BE2C (cell line): ENCODE measurements at regions not wholly inside any gene's neighbourhood (a gene's known extent, or its start where the extent isn't known, plus 50 kb on each side); places are given as distances from the start of the nearest gene placed in this dataset.

Experiments
- DNase-seq: peaks from one replicate; pipeline ENCODE4 v3.0.0-alpha.2; 2020
- H3K27me3 ChIP-seq: fragments of 250-450 bp; sonication (Bioruptor Pico); 2 replicates; pipeline ENCODE4 v1.5.1; 2020; ENCODE audit warnings: mild to moderate bottlenecking
- H3K36me3 ChIP-seq: fragments of 250-450 bp; sonication (Bioruptor Pico); 2 replicates; pipeline ENCODE4 v1.5.1; 2020; ENCODE audit warnings: mild to moderate bottlenecking
- H3K4me1 ChIP-seq: fragments of 250-450 bp; sonication (Bioruptor Pico); 2 replicates; pipeline ENCODE4 v1.5.1; 2020
- H3K4me3 ChIP-seq: 2 replicates; pipeline ENCODE4 v1.5.1; 2011; ENCODE audit warnings: low read depth, low read length
- H3K9me3 ChIP-seq: fragments of 250-450 bp; sonication (Bioruptor Pico); 2 replicates; pipeline ENCODE4 v1.5.1; 2020
- TF ChIP-seq, protein P1 (sequence below): IDR thresholded peaks from 2 replicates; pipeline ENCODE4 v1.5.1; 2012; ENCODE audit warnings: mild to moderate bottlenecking, low read depth, low read length

DNA sequence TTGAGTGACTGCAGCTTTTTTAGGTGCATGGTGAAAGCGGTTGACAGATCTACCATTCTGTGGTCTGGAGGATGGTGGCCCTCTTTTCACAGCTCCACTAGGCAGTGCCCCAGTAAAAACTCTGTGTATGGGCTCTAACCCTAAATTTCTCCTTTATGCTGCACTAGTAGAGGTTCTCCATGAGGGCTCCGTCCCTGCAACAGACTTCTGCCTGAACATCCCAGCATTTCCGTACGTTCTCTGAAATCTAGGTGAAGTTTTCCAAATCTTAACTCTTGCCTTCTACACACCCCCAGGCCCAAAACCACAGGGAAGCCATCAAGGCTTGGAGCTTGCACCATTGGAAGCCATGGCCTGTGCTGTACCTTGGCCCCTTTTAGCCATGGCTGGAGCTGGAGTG is 1898.1 kb upstream of the NUDT12 start:
- Histone ChIP-seq H3K36me3 (no peaks in the 10 kb centered on the region), H3K4me3 (no peak overlapping the region), H3K27me3 (no peaks in the 10 kb centered on the region), H3K4me1 (no peaks in the 10 kb centered on the region), H3K9me3 (no peaks in the 10 kb centered on the region; the same call in 1 of the 2 replicates)
- no peak for DNase-seq
- TF ChIP-seq, protein P1, sequence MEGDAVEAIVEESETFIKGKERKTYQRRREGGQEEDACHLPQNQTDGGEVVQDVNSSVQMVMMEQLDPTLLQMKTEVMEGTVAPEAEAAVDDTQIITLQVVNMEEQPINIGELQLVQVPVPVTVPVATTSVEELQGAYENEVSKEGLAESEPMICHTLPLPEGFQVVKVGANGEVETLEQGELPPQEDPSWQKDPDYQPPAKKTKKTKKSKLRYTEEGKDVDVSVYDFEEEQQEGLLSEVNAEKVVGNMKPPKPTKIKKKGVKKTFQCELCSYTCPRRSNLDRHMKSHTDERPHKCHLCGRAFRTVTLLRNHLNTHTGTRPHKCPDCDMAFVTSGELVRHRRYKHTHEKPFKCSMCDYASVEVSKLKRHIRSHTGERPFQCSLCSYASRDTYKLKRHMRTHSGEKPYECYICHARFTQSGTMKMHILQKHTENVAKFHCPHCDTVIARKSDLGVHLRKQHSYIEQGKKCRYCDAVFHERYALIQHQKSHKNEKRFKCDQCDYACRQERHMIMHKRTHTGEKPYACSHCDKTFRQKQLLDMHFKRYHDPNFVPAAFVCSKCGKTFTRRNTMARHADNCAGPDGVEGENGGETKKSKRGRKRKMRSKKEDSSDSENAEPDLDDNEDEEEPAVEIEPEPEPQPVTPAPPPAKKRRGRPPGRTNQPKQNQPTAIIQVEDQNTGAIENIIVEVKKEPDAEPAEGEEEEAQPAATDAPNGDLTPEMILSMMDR = no peak

DNA sequence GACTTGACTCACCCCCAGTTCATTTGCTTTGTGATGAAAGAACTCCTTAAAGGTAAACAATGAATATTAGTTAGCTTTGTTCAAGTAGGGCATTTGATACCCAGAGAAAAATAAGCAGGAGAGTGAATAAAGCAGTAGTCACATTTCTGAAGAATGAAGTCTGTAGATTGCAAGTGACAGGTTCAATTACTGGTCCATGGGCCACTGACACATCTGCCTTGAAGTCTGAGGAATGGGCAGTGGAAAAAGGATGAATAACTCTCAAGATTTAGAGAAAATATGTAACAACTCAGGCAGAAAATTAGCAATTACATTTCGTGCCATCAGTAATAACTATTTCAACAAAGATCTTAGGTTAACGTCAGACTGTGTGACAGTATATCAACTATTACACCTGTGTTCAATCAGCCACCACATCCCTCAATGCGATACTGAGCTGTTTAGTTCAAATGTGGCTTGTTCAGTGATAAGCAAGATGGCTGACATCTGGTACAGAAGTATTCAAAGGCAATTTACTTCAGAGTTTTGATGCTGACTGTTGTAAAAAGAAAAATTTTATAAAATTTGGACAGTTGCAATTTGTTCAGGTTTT is 1890.7 kb upstream of the NUDT12 start:
- no peak overlapping the region for H3K4me3 ChIP-seq
- TF ChIP-seq, protein P1 = no peak
- no peaks in the 10 kb centered on the region for H3K27me3 ChIP-seq
- H3K4me1 ChIP-seq = no peaks in the 10 kb centered on the region
- H3K9me3 ChIP-seq = peaks cover 2% of the 10 kb centered on the region; the same call in 1 of the 2 replicates
- no peaks in the 10 kb centered on the region for H3K36me3 ChIP-seq
- no peak for DNase-seq

DNA sequence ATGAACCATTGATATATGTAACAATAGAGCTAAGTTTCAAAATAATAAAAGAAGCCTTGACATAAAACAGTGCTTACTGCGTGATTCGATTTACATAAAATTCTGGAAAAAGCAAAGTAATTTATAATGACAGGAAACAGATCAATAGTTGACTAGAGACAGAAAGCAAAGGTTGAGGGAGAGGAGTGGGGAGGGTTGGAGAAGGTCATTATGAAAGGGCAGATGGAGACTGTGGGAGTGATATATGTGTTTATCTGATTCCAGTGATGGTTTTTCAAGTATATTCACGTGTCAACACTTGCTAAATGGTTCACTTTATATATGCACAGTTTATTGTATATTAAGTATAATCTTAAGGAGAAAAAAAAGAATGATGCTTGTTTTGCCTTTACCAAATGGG is 1885.7 kb upstream of the NUDT12 start:
- Histone ChIP-seq H3K36me3 (no peaks in the 10 kb centered on the region), H3K4me1 (no peaks in the 10 kb centered on the region; the same call in 1 of the 2 replicates), H3K4me3 (no peak overlapping the region), H3K9me3 (peaks cover 2% of the 10 kb centered on the region; the same call in 1 of the 2 replicates), H3K27me3 (no peaks in the 10 kb centered on the region)
- no peak for DNase-seq
- TF ChIP-seq, protein P1 = no peak

DNA sequence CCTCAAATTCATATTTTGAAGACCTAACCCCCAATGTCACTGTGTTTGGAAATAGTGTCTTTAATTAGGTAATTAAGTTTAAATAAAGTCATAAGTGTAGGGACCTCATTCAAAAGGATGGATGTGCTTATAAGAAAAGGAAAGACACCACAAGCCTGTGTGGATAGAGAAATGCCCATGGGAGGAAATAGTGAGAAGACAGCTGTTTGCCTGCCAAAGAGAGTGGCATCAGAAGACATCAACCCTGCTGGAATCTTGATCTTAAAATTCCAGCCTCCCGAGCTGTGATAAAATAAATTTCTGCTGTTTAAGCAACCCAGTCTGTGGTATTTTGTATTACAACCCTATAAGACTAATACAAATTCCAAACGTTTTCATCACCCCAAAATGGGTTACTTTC is 1867.9 kb upstream of the NUDT12 start:
- H3K36me3 ChIP-seq = no peaks in the 10 kb centered on the region
- no peaks in the 10 kb centered on the region; the same call in 1 of the 2 replicates for H3K27me3 ChIP-seq
- TF ChIP-seq, protein P1 = no peak
- no peak for DNase-seq
- no peaks in the 10 kb centered on the region for H3K9me3 ChIP-seq
- H3K4me1 ChIP-seq = no peaks in the 10 kb centered on the region
- H3K4me3 ChIP-seq = no peak overlapping the region

DNA sequence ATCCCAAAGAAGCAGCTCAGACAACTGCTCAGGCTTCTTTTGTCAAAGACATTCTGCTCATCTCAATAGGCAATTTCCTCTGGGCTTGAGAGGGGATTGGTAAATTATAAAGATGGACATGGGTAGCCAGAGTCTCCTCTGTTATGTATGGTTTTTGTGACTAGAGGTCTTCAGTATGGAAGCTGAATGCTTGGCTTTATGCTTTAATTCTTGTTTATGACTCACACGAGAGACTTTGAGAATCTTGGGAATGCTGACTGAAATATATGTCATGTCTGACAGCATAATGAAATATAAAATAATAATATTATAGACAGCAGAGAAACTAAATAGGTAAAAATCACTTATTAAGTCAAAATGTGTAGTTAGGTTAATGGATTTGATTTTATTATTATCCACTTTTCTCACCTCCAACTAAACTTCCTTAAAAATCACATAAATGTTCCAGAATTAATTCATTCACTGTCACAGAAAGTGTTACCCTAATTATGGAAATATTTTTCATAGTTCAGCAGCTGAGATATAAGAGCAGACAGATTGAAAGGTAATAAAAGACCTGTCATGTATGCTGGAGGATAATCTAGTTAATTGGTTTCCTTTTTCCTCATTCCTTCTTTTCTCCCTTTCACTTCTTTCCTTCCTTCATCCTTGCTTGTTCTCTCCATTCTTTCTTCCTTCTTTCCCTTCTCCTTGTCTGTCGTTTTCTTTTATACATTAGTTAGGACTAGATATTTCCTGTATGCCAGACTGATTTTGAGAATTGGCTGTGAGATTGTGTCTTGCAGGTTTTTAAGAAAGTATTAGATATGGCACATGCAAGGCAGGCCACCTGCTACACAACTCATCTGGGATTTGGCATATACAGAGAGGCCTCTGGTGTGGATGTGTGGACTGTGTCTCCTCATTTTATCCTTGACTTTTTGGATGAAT is 1866.1 kb upstream of the NUDT12 start:
- no peak overlapping the region for H3K4me3 ChIP-seq
- H3K36me3 ChIP-seq = no peaks in the 10 kb centered on the region
- no peaks in the 10 kb centered on the region for H3K9me3 ChIP-seq
- no peaks in the 10 kb centered on the region for H3K4me1 ChIP-seq
- no peak for DNase-seq
- TF ChIP-seq, protein P1 = no peak
- no peaks in the 10 kb centered on the region; the same call in 1 of the 2 replicates for H3K27me3 ChIP-seq

DNA sequence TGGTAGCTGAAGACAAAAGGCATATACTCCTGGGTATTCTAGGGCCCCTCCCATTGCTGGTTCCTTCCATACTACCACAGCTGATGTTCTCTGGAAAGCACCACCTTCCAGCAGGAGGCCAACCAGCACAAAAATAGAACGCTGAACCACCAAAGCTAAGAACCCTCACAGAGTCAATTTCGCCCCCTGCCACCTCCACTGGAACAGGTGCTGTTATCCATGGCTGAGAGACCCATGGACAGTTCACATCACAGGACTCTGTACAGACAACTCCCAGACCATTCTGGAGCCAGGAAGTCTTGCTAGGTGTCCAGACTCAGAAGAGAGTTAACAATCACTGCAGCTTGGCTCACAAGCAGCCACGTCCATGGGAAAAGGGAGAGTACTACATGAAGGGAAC is 1851.5 kb upstream of the NUDT12 start:
- Histone ChIP-seq H3K4me1 (no peaks in the 10 kb centered on the region; the same call in 1 of the 2 replicates), H3K9me3 (no peaks in the 10 kb centered on the region), H3K27me3 (no peaks in the 10 kb centered on the region), H3K4me3 (no peak overlapping the region), H3K36me3 (no peaks in the 10 kb centered on the region)
- no peak for DNase-seq
- TF ChIP-seq, protein P1 = no peak
